Renal cortex interstitium (tissue), 11 donors: ENCODE measurements at regions not wholly inside any gene's neighbourhood (a gene's known extent, or its start where the extent isn't known, plus 50 kb on each side); places are given as distances from the start of the nearest gene placed in this dataset.

Source experiments
- DNase-seq, 11 donors: peaks; one replicate each; pipeline ENCODE4 v3.0.0-alpha.2; 2013; ENCODE audit warnings: low read depth in 9 of 11, low spot score in 4 of 11; ENCODE audit errors: extremely low read depth in 1 of 11

DNA sequence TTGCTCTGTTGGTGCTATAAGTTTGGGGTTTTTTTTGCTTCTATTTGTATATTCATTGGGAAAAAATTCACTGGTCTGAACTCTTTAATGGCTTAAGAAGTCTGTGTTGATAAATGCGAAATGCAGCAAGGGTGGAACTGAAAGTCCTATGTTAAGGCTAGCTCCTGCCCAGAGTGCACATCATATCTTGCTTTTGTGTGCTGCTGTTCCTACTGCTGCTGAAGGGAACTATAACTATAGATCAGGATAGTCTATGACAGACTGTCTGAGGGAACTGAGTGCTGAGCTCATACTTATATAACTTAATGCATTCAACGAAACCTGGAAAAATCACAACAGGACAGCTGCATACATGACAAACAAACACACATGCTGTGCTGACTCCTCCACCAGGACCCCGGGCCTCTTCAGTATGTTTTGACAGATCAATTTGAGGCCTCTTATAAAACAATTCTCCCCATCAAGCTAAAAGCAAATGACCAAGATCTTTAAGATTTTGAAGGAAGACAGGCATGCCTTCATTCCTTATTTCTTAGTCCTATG lies 1031.5 kb upstream of the ADGRL2 start:
- DNase-seq, result no peak

DNA sequence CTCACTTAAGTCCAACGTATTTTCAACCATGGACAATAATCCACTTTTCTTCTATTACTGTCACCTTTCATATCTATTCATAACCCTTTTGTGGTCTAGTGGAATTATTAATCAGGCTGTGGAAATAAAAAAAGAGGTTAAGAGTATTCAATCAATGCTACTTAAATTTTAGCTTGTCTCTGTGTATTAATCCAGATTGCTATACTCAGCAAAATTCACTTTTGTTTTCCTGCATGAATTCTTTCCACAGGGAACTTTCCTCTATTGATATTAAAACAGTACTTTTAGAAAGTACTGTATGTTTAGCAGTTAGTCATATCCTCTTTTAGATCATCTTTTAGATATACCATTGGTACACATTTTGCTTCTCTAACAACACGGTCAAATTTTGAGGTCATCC lies 1033.0 kb upstream of the ADGRL2 start:
- DNase-seq, result no peak

DNA sequence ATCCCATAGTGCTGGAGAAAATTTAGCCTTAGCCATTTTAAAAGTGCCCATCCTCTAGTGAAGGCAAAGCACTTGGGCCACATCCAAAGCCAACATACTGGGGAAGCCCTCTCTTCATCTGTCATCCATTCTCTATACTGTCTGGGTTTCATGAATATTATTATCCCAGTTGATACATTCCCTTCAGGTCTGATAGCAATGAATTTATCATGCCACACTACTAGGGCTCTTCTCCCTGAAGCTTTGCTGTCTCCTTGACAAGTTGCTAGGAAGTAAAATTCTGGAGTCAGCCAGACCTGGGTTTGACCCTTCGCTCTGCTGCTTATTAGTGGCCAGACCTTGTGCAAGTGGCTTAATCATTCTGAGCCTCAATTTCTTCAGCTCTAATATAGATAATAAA lies 1041.4 kb upstream of the ADGRL2 start:
- DNase-seq, result no peak

GRCh38 chr1:80755944-80756343 lies 1044.8 kb upstream of the ADGRL2 start:
- DNase-seq, result no peak

DNA sequence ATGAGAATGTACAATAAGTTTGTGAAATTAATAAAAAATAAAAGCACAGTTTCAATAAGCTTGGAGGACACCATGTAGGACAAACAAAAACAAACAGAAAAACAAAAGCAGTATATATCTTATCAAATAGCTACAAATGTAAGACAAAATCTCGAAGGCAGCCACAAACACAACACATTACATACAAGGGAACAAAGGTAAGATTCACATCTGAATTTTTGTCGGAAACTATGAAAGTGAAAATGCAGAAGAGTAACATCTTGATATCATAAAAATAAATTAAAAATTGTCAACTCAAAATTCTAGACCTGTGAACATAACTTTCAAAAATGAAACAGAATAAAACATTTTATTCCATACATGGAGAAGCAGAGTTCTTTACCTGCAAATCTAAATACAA lies 1049.5 kb upstream of the ADGRL2 start:
- DNase-seq, result no peak

GRCh38 chr1:80731241-80731894 lies 1069.4 kb upstream of the ADGRL2 start:
- no peak for DNase-seq

- DNase-seq, result no peak
Observed at GRCh38 chr1:80722611-80723010, 1078.1 kb upstream of the ADGRL2 start.

GRCh38 chr1:80706526-80706925 lies 1094.2 kb upstream of the ADGRL2 start:
- DNase-seq, result no peak

DNA sequence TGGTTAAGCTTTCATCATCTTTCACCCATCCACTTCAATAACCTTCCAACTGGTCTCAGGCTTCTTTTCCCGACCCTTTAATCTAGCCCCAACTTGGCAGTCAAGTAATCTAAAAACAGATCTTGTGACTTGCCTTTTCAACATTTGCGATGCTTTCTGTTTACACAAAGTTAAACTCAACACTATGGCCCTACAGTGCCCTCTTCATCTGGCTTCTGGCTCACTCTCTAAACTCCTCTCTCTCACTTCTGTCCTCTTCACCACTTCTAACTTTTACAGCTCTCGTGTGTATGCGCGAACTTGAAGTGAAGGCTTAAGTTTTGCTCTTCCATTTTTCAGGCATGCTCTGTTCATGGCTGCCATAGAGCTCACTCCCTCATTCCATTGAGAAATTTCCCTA lies 1122.3 kb upstream of the ADGRL2 start:
- DNase-seq, result no peak

GRCh38 chr1:80675454-80675853 lies 1125.3 kb upstream of the ADGRL2 start:
- DNase-seq, result peak in 1 of 11 donors; percentile 18

DNA sequence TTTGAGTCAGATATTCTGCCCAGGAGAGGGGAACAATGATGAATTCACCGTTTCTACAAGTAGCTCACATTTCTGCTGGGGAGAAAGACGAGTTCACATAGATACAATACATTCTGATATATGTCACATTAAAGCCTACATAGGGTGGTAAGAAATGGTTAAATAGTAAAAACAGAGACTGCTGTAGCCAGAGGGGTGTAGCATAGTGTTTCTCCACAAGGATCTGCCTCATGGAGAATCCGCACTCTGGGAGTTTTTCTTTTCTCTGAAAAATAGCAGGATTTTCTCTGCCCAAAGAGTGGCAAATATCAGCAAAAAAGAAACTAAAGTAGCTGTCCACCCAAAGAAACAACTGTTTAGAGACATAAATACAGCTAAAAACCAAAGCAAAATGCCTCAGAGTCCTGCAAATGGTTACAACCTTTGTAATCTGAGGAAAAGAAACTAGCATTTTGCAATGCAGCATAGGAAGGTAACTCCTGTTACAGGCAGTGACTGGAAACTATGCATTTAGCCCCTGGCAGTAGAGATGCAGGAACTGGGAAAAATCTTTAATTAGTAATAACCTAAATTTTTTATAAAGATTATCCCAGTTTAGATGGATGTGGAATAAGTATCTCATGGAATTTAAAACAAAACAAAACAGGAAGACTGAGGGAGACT lies 1126.7 kb upstream of the ADGRL2 start:
- no peak for DNase-seq

- no peak for DNase-seq
Observed at GRCh38 chr1:80668372-80668771, 1132.4 kb upstream of the ADGRL2 start.

DNA sequence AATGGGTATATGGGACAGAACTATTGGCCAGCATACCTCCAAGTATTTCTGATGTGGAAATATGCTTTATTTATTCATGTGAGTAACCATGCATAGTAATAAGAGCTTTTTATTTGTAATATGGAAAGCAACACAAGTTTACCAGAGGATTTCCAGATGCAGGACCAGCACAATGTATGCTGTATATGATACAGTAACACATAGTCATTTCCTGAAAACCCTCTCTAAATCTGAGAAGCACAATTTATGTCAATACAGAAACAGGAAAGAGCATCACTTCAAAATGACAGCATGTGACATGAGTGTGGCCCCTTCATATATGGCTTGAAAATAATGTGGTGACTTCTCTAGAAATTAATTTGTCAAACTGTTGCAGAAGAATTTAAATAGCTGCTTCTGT lies 1134.7 kb upstream of the ADGRL2 start:
- no peak for DNase-seq

GRCh38 chr1:80659161-80659560 lies 1141.6 kb upstream of the ADGRL2 start:
- DNase-seq, result no peak

- DNase-seq, result no peak
Observed at GRCh38 chr1:80657707-80658106, 1143.0 kb upstream of the ADGRL2 start.

GRCh38 chr1:80657044-80657643 lies 1143.6 kb upstream of the ADGRL2 start:
- DNase-seq, result no peak

DNA sequence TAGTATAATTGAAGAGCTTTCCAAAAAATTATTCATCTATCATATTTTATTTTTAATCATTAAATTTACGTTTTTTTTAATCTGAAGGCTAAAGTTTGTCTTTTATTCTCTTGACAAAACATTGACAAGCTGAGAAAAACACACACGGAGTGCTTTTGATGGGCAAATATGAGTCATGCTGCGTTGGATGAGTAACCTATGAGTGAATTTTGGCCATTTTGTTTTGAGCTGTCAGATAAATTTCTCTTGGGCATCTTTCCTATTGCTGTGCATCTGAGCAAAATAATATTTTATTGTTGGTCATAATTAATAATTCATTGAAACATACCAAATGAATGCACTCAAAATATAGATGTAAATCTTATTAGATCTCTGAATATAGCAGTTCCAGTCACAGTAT lies 1144.1 kb upstream of the ADGRL2 start:
- no peak for DNase-seq

DNA sequence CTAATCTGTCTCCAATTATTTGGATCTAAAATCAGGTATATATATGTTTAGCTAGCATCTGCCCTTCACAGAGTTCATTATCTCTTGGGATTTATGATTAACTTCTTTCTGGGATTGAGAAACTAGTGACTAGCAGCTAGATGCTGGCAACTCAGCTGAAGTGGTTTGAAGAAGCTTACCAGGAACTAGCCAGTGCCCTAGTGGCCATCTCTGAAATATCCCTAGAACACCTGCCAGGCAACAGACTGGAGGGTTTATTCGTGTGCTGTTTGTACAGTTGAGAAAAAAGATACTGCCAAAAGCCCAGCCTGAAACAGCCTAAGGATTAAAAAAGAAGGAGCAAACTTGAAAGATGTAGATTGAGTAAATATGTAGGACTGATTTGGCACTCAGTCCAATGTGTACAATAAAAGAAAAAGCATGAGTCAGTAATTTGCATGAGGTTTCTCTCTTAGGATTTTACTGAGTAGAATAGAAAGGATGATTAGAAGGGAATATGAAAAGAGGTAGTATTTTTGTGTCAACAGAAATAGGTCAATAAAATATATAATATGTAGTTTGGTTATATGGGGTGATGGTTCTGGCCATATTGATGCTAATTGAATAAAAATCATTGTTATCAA lies 1144.6 kb upstream of the ADGRL2 start:
- DNase-seq, result no peak

DNA sequence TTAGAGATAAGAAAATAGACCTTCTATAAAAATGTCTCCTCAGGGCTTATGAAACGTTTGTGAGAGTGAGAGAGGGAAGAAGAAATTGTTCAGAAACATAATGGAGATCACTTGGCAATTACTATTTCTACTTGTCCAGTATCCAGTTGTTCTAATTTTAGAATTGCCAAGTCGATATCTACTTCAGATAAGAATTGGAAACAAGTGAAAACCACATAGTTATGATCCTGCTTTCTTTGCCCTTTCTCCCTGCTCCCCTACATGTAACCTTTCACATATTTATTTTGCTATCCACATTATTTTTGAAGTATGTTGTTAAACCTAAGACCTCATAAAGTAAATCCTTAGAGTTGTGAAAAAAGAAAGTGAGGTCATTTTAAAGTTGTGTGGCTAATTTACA lies 1154.7 kb upstream of the ADGRL2 start:
- DNase-seq, result no peak

GRCh38 chr1:80645621-80646020 lies 1155.1 kb upstream of the ADGRL2 start:
- no peak for DNase-seq
